Lower leg skin (tissue), 4 donors: ENCODE measurements at regions not wholly inside any gene's neighbourhood (a gene's known extent, or its start where the extent isn't known, plus 50 kb on each side); places are given as distances from the start of the nearest gene placed in this dataset.

Experiments used
- DNase-seq, 2 donors: peaks; one replicate each; pipeline ENCODE4 v3.0.0-alpha.2; 2019; ENCODE audit warnings: low spot score in 2 of 2
- H3K4me3 ChIP-seq: fragments of 200-600 bp; sonication (generic); 2 replicates; pipeline ENCODE4 v1.5.1; 2017; ENCODE audit warnings: mild to moderate bottlenecking, low read depth; ENCODE audit not compliant: poor library complexity, severe bottlenecking
- POLR2A ChIP-seq, 2 donors: fragments of 450-650 bp; IDR thresholded peaks; one replicate each; pipeline ENCODE4 v1.6.1; 2016 to 2017; ENCODE audit warnings: antibody characterized with exemption in 2 of 2, mild to moderate bottlenecking in 1 of 2, moderate library complexity in 1 of 2
- WGBS, 2 donors: methylation state at CpG; one replicate each; pipeline ENCODE4 v1.1.5; 2018; 5-methylcytosine and 5-hydroxymethylcytosine counted together
- intact Hi-C: fragments of 100-400 bp; cut with DNase I; formaldehyde crosslinking; loops from one replicate; pipeline ENCODE4 v1.15.0; 2023; ENCODE audit warnings: low total_unique reads
- TF ChIP-seq, protein P1 (sequence below), 3 donors: fragments of 450-650 bp; IDR thresholded peaks; one replicate each; pipeline ENCODE4 v1.5.1; 2016; ENCODE audit warnings: antibody characterized with exemption in 3 of 3, mild to moderate bottlenecking in 3 of 3, moderate library complexity in 2 of 3

DNA sequence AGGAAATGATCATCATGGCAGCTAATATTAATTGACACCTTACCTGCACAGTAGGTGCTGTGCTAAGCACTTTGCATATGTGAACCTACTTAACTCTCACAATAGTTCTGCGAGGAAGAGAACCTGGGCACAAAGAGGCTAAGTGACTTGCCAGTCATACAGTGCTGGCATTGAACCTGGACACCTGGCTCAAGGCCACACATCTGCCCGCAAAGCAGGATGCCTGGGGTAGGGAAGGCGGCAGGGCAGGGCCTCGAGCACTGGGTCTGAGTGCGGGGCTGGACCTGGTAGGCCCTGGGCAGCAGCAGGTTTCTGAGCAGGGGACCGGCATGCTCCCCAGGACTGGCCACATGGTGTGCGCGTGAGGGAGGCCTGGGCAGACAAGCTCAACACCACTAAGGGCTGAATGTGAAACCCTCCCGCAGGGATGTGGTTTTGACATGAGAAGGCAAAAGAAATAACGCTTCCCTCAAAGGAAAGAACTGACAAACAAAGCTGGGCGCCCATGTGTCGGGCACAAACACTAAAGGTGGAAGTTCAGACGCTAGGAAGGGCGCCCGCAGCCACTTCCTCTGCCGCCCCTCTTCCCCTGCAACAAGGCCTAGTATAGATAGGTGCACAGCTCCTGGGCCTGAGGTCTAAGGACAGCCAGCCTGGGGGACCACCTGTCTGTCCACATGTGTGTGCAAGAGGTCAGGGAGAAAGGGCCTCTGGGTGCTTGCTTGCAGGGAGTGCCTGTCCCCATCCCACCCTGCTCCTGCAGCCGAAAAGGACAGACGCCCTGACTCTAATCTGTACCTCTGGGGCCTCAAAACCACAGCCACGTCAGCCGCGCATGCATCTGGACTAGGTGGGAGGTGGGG lies 92.5 kb downstream of the ZFP36L2 start:
- 78 to 80% methylated on average over 21 of the region's 21 CpGs for WGBS, 2 donors
- no peak for DNase-seq
- TF ChIP-seq POLR2A (IDR thresholded peaks at IDR 0.05), result no peak
- TF ChIP-seq, protein P1, sequence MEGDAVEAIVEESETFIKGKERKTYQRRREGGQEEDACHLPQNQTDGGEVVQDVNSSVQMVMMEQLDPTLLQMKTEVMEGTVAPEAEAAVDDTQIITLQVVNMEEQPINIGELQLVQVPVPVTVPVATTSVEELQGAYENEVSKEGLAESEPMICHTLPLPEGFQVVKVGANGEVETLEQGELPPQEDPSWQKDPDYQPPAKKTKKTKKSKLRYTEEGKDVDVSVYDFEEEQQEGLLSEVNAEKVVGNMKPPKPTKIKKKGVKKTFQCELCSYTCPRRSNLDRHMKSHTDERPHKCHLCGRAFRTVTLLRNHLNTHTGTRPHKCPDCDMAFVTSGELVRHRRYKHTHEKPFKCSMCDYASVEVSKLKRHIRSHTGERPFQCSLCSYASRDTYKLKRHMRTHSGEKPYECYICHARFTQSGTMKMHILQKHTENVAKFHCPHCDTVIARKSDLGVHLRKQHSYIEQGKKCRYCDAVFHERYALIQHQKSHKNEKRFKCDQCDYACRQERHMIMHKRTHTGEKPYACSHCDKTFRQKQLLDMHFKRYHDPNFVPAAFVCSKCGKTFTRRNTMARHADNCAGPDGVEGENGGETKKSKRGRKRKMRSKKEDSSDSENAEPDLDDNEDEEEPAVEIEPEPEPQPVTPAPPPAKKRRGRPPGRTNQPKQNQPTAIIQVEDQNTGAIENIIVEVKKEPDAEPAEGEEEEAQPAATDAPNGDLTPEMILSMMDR (IDR thresholded peaks at IDR 0.05), result no peak
- intact Hi-C loops, result no loop called here
- no peak overlapping the region for H3K4me3 ChIP-seq

DNA sequence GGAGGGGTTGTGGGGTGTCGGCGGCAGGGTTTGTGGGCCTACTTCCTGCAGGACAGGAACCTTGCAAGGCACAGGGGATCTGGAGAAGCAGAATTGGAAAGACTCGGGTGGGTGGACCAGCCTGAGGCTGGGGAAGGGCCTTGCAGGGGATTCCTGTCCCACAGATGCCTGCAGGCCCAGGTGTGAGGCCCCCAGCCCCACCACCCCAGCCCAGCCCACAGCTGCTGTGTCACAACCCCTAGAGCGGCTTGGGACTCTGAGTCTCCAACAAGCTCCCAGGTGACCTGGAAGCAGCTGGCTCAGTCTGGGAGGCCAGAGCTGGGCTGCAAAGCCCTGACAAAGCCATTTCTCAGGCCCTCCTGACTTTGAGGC lies 93.1 kb downstream of the ZFP36L2 start:
- no peak overlapping the region for H3K4me3 ChIP-seq
- intact Hi-C loops, result no loop called here
- no peak for DNase-seq
- WGBS, 2 donors, result 74 to 81% methylated on average over 4 of the region's 4 CpGs
- TF ChIP-seq, protein P1 (IDR thresholded peaks at IDR 0.05), result no peak
- no peak for TF ChIP-seq POLR2A (IDR thresholded peaks at IDR 0.05)

DNA sequence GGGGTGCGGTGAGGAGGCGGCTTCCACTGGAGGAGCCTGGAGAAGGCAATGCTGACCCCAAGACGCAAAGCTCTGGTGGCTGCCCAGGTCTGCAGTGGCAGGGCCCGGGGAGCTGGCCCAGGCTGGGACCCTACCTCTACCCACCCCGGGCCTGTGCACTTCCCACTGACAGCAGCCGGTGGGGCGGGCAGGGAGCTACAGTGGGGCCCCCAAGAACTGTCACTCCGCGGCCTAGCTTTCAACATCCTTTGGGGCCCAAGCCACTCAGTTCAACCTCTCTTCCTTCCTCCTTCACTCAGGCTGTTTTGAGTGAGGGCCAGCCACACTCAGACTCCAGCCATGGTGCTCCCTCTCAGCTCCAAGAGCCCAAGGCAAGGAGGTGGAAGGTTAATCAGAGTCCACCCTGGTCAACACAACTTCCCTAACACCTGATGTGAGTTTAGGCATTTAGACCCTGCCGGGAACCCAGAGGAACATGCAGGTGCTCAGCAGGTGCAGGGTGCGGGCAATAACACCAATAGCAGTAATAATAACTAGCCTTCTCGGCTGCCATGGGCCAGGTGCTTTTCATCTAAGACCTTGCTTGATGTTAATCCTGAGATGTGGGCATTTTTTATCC lies 93.6 kb downstream of the ZFP36L2 start:
- intact Hi-C loops, result no loop called here
- no peak for DNase-seq
- TF ChIP-seq POLR2A (IDR thresholded peaks at IDR 0.05), result no peak
- TF ChIP-seq, protein P1 (IDR thresholded peaks at IDR 0.05), result no peak

DNA sequence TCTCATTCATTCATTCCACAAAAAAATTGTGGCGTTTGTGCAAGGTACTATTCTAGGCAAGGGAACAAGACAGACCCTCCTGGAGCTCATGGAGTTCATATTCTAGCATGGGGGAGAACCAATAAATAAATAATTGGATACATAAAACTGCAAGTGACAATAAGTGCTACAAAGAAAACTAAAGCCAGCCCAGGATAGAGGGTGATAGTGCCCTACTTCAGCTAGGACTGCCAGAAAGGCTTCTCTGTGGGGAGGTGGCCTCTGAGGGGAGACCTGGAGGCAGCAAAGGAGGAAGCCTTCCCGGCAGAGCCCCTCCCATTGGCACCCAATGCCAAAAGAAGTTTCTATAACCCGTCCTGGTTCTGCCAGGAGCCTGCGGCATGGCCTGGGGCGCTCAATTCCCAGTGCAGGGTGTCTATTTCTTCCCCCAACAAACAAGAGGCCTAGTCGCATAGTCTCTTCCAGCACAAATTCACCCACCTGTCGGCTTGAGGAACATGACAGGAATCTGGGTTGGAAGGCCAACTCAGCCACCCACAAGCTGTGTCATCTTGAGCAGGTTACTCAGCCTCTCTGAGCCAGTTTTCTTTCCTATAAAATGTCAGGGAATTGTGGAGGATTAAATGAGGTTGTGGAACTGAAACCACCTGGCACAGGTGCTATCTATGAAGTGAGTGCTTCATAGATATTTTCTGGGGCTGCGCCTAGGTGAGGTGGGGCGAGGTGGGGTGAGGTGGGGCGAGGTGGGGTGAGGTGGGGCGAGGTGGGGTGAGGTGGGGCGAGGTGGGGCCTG lies 94.3 kb downstream of the ZFP36L2 start:
- intact Hi-C loops, result no loop called here
- 40 to 50% methylated on average over 10 to 11 of the region's 12 CpGs for WGBS, 2 donors
- TF ChIP-seq POLR2A (IDR thresholded peaks at IDR 0.05), result no peak
- TF ChIP-seq, protein P1 (IDR thresholded peaks at IDR 0.05), result no peak

More for the DNA sequence above, 93.6 kb downstream of the ZFP36L2 start:
- no peak overlapping the region for H3K4me3 ChIP-seq
- WGBS, 2 donors, result 80 to 84% methylated on average over 10 to 12 of the region's 12 CpGs

DNA sequence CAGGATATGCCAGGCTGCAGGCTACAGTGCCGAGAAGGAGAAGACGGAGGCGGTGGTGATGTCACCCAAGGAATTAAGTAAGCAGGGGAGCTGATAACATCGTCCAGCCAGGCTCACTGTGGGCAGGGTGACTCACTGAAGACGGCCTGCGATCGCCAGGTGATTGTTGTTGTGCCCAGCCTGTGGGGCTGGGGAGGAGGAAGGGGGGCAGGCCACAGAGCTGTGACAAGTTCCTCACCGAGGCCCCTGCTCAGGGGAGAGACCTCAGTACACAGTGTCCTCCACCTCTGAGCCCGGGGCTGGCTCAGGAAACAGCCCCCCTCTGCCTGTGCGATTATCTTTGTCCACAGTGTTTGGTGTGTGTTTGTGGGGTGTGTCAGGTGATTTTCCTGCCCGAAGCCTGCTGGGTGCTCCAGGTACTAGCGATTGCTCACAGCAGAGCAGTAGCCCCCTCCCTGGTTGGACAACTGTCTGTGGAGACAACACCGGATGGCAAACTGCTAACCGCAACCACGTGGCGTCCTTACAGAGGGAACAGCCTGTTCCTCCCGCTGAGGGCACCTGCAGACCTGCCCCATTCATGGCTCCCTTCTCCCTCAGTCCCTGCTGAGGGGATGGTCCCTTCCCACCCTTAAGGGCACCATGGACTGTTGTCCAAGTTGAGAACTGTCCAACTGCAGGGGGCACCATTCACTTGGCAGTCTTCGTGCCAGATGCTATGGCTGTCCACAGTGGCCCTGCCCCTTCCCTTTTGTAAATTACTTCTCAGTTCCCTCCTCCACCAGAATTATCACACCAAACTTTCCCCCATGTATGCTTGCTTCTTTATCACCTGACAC lies 95.1 kb downstream of the ZFP36L2 start:
- intact Hi-C loops, result no loop called here
- DNase-seq, result peak; percentile 88 to 96
- TF ChIP-seq, protein P1 (IDR thresholded peaks at IDR 0.05), result no peak
- TF ChIP-seq POLR2A (IDR thresholded peaks at IDR 0.05), result no peak
- WGBS, 2 donors, result 41% methylated on average over 18 of the region's 18 CpGs
- H3K4me3 ChIP-seq, result no peak overlapping the region

More for the DNA sequence above, 94.3 kb downstream of the ZFP36L2 start:
- DNase-seq, result no peak
- H3K4me3 ChIP-seq, result no peak overlapping the region
